ENCODE measurements at regions not wholly inside any gene's neighbourhood (a gene's known extent, or its start where the extent isn't known, plus 50 kb on each side); places are given as distances from the start of the nearest gene placed in this dataset.

DNA sequence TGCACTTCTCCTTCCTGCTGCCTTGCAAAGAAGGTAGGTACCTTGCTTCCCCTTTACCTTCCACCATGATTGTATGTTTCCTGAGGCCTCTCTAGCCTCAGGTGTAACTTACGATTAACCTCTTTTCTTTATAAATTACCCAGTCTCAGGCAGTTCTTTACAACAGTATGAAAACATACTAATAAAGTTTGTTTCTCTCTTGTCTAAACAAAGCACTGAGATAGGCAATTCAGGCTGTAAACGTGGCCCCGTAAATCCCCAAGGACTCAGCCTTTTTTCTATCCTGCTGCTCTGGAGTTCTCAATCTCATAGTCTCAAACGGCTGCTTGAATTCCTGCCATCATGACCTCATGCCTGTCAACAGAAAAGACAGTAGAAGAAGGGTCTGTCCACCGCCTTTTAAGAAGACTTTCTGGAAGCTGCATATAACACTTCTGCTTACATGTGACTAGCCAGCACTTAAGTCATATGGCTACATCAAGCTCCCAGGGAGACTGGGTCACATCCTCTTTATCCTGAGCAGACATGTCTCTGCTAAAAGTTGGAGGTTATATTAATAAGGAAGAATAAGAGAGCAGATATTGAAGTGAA lies 257.8 kb downstream of the EBLN2 start:
- TF ChIP-seq, protein P1, sequence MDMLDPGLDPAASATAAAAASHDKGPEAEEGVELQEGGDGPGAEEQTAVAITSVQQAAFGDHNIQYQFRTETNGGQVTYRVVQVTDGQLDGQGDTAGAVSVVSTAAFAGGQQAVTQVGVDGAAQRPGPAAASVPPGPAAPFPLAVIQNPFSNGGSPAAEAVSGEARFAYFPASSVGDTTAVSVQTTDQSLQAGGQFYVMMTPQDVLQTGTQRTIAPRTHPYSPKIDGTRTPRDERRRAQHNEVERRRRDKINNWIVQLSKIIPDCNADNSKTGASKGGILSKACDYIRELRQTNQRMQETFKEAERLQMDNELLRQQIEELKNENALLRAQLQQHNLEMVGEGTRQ (CRISPR knock-in tag; IDR thresholded peaks at IDR 0.05) = no peak
- TF ChIP-seq, protein P2, sequence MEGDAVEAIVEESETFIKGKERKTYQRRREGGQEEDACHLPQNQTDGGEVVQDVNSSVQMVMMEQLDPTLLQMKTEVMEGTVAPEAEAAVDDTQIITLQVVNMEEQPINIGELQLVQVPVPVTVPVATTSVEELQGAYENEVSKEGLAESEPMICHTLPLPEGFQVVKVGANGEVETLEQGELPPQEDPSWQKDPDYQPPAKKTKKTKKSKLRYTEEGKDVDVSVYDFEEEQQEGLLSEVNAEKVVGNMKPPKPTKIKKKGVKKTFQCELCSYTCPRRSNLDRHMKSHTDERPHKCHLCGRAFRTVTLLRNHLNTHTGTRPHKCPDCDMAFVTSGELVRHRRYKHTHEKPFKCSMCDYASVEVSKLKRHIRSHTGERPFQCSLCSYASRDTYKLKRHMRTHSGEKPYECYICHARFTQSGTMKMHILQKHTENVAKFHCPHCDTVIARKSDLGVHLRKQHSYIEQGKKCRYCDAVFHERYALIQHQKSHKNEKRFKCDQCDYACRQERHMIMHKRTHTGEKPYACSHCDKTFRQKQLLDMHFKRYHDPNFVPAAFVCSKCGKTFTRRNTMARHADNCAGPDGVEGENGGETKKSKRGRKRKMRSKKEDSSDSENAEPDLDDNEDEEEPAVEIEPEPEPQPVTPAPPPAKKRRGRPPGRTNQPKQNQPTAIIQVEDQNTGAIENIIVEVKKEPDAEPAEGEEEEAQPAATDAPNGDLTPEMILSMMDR (IDR thresholded peaks at IDR 0.05) = no peak
- TF ChIP-seq MYBL2 (CRISPR knock-in tag; IDR thresholded peaks at IDR 0.05) (no peak), GTF2I (CRISPR knock-in tag; conservative IDR thresholded peaks at IDR 0.05) (no peak), TEAD4 (CRISPR knock-in tag; IDR thresholded peaks at IDR 0.05) (no peak), CREM (CRISPR knock-in tag; IDR thresholded peaks at IDR 0.05) (no peak)
- TF ChIP-seq, protein P3, sequence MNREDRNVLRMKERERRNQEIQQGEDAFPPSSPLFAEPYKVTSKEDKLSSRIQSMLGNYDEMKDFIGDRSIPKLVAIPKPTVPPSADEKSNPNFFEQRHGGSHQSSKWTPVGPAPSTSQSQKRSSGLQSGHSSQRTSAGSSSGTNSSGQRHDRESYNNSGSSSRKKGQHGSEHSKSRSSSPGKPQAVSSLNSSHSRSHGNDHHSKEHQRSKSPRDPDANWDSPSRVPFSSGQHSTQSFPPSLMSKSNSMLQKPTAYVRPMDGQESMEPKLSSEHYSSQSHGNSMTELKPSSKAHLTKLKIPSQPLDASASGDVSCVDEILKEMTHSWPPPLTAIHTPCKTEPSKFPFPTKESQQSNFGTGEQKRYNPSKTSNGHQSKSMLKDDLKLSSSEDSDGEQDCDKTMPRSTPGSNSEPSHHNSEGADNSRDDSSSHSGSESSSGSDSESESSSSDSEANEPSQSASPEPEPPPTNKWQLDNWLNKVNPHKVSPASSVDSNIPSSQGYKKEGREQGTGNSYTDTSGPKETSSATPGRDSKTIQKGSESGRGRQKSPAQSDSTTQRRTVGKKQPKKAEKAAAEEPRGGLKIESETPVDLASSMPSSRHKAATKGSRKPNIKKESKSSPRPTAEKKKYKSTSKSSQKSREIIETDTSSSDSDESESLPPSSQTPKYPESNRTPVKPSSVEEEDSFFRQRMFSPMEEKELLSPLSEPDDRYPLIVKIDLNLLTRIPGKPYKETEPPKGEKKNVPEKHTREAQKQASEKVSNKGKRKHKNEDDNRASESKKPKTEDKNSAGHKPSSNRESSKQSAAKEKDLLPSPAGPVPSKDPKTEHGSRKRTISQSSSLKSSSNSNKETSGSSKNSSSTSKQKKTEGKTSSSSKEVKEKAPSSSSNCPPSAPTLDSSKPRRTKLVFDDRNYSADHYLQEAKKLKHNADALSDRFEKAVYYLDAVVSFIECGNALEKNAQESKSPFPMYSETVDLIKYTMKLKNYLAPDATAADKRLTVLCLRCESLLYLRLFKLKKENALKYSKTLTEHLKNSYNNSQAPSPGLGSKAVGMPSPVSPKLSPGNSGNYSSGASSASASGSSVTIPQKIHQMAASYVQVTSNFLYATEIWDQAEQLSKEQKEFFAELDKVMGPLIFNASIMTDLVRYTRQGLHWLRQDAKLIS (CRISPR knock-in tag; IDR thresholded peaks at IDR 0.05; ENCODE audit: borderline replicate concordance) = no peak
- TF ChIP-seq, protein P4, sequence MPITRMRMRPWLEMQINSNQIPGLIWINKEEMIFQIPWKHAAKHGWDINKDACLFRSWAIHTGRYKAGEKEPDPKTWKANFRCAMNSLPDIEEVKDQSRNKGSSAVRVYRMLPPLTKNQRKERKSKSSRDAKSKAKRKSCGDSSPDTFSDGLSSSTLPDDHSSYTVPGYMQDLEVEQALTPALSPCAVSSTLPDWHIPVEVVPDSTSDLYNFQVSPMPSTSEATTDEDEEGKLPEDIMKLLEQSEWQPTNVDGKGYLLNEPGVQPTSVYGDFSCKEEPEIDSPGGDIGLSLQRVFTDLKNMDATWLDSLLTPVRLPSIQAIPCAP (CRISPR knock-in tag; IDR thresholded peaks at IDR 0.05) = no peak

All from WTC11 (cell line).